ENCODE measurements at regions not wholly inside any gene's neighbourhood (a gene's known extent, or its start where the extent isn't known, plus 50 kb on each side); places are given as distances from the start of the nearest gene placed in this dataset.

GRCh38 chr7:10299384-10299783, 674.3 kb upstream of the PHF14 start:
- TF ChIP-seq EZH2 (IDR thresholded peaks at IDR 0.05; ENCODE audit: borderline replicate concordance, low read depth, low read length, poor library complexity, severe bottlenecking) (no peak), CTCF (conservative IDR thresholded peaks at IDR 0.05; ENCODE audit: low read depth, low read length) (no peak)
